Breast epithelium (tissue), 4 donors: ENCODE measurements at regions not wholly inside any gene's neighbourhood (a gene's known extent, or its start where the extent isn't known, plus 50 kb on each side); places are given as distances from the start of the nearest gene placed in this dataset.
"Not testable (repeated sequence)": the region's sequence is repeated elsewhere in the genome, so short reads cannot be mapped to it uniquely, and the experiment has no call there.

Source experiments
- DNase-seq, 2 donors: peaks; one replicate each; pipeline ENCODE4 v3.0.0-alpha.2; 2019; ENCODE audit warnings: low spot score in 2 of 2
- H3K27ac ChIP-seq, 2 donors: fragments of 200-600 bp; sonication (generic) in 1 of 2; one replicate each; pipeline ENCODE4 v1.5.1; 2016 to 2019; ENCODE audit warnings: mild to moderate bottlenecking in 1 of 2
- H3K27me3 ChIP-seq, 2 donors: fragments of 200-600 bp; sonication (generic) in 1 of 2; one replicate each; pipeline versions ENCODE4 v1.5.1 to v1.6.0; 2017 to 2019; ENCODE audit warnings: control low read depth in 1 of 2, mild to moderate bottlenecking in 1 of 2
- H3K36me3 ChIP-seq: fragments of 200-600 bp; one replicate; pipeline ENCODE4 v1.5.1; 2019
- H3K4me1 ChIP-seq, 2 donors: fragments of 200-600 bp; sonication (generic); one replicate each; pipeline ENCODE4 v1.5.1; 2016 to 2019; ENCODE audit warnings: control low read depth in 1 of 2
- H3K4me3 ChIP-seq, 3 donors: fragments of 200-600 bp; sonication (generic); 1 replicate in 2 of 3; 2 replicates in 1 of 3; pipeline ENCODE4 v1.5.1; 2016 to 2019; ENCODE audit warnings: mild to moderate bottlenecking in 3 of 3, moderate library complexity in 2 of 3
- H3K9me3 ChIP-seq, 2 donors: fragments of 200-600 bp; sonication (generic) in 1 of 2; one replicate each; pipeline ENCODE4 v1.5.1; 2016 to 2019; ENCODE audit warnings: control low read depth in 1 of 2
- POLR2A ChIP-seq: fragments of 450-650 bp; IDR thresholded peaks from one replicate; pipeline ENCODE4 v1.6.1; 2016; ENCODE audit warnings: antibody characterized with exemption, mild to moderate bottlenecking, moderate library complexity
- POLR2AphosphoS5 ChIP-seq, 3 donors: sonication (generic); formaldehyde crosslinking; IDR thresholded peaks; one replicate each; pipeline ENCODE4 v1.6.1; 2017; ENCODE audit warnings: antibody characterized with exemption in 3 of 3
- intact Hi-C: fragments of 100-400 bp; cut with DNase I; formaldehyde crosslinking; loops from one replicate; pipeline ENCODE4 v1.15.1; 2023; ENCODE audit warnings: low total_unique reads
- TF ChIP-seq, protein P1 (sequence below), 3 donors: fragments of 450-650 bp; IDR thresholded peaks; one replicate each; pipeline ENCODE4 v1.5.1; 2016 to 2017; ENCODE audit warnings: antibody characterized with exemption in 3 of 3, mild to moderate bottlenecking in 3 of 3, moderate library complexity in 3 of 3

DNA sequence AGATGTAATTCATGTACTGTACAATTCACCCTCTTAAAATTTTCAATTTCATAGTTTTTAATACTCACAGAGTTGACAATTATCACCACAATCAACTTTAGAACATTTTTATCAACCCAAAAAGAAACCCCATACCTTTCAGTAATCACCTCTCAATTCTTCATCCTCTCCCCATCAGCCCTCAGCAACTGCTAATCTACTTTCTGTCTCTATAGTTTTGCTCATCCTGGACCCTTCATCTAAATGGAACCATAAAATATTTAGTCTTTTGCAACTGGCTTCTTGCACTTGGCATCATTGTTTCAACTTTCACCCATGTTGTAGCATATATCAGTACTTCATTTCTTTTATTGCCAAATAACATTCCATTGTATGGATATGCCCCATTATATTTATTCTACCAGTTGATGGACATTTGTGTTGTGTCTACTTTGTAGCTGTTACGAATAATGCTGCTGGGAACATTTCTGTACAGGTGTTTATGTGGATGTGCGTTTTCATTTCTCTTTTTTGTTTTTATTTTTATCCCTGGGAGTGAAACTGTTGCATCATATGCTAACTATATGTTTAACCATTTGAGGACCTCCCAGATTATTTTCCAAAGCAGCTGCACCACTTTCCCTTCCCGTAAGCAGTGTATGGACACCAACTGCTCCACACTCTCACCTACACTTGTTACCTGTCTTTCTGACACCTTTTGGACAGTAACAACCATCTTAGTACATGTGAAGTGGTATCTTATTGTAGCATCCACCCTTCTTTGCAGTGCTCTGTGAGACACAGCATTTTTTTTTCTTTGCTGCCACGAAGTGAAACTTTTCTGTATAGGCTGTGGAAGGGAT lies 65.4 kb upstream of the APBB1IP start:
- Histone ChIP-seq H3K27ac (no peak overlapping the region), H3K4me1 (no peaks in the 10 kb centered on the region), H3K4me3 (no peak overlapping the region), H3K27me3 (no peaks in the 10 kb centered on the region), H3K9me3 (no peaks in the 10 kb centered on the region), H3K36me3 (no peaks in the 10 kb centered on the region)
- intact Hi-C loops = no loop called here
- DNase-seq = no peak
- TF ChIP-seq, protein P1, sequence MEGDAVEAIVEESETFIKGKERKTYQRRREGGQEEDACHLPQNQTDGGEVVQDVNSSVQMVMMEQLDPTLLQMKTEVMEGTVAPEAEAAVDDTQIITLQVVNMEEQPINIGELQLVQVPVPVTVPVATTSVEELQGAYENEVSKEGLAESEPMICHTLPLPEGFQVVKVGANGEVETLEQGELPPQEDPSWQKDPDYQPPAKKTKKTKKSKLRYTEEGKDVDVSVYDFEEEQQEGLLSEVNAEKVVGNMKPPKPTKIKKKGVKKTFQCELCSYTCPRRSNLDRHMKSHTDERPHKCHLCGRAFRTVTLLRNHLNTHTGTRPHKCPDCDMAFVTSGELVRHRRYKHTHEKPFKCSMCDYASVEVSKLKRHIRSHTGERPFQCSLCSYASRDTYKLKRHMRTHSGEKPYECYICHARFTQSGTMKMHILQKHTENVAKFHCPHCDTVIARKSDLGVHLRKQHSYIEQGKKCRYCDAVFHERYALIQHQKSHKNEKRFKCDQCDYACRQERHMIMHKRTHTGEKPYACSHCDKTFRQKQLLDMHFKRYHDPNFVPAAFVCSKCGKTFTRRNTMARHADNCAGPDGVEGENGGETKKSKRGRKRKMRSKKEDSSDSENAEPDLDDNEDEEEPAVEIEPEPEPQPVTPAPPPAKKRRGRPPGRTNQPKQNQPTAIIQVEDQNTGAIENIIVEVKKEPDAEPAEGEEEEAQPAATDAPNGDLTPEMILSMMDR (IDR thresholded peaks at IDR 0.05) = no peak
- TF ChIP-seq POLR2A (no peak), POLR2AphosphoS5 (IDR thresholded peaks at IDR 0.05) (no peak)

DNA sequence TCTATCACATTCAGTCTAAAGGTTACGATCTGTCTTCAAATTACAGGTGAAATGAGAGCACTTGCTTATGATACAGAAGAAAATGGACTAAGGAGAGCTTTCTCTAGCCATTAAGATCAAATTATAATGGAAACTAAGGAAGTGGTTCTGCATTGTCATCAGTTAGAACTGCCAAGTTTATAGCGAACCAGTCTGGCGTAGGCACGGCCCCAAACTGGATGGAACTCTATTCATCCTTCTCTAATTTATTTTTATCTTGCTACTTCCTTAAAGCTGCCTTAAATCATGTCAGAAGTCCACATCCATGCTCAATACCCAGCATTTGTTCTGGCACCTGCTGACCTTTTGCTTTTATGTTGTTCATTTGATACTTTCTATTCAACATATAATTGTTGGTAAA lies 63.7 kb upstream of the APBB1IP start:
- no peaks in the 10 kb centered on the region for H3K9me3 ChIP-seq
- DNase-seq = no peak

DNA sequence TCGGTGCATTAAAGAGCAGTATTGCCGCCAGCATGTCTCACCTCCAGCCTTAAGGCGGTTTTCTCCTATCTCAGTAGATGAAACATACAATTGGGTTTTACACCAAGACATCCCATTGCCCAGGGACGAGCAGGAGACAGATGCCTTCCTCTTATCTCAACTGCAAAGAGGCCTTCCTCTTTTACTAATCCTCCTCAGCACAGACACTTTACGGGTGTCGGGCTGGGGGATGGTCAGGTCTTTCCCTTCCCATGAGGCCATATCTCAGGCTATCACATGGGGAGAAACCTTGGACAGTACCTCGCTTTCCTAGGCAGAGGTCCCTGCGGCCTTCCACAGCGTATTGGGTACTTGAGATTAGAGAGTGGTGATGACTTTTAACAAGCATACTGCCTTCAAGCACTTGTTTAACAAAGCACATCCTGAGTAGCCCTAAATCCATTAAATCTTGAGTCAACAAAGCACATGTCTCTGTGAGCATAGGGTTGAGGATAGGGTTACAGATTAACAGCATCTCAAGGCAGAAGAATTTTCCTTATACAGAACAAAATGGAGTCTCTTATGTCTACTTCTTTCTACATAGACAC lies 60.8 kb upstream of the APBB1IP start:
- H3K4me1 ChIP-seq, H3K27me3 ChIP-seq, intact Hi-C loops, H3K4me3 ChIP-seq, H3K27ac ChIP-seq, H3K9me3 ChIP-seq, DNase-seq, H3K36me3 ChIP-seq: not testable (repeated sequence)

More for the DNA sequence above, 63.7 kb upstream of the APBB1IP start:
- Histone ChIP-seq H3K4me1 (no peaks in the 10 kb centered on the region), H3K4me3 (no peak overlapping the region), H3K27ac (no peak overlapping the region), H3K36me3 (no peaks in the 10 kb centered on the region), H3K27me3 (no peaks in the 10 kb centered on the region)
- TF ChIP-seq POLR2AphosphoS5 (IDR thresholded peaks at IDR 0.05) (no peak), POLR2A (no peak)
- TF ChIP-seq, protein P1 (IDR thresholded peaks at IDR 0.05) = no peak
- intact Hi-C loops = no loop called here

DNA sequence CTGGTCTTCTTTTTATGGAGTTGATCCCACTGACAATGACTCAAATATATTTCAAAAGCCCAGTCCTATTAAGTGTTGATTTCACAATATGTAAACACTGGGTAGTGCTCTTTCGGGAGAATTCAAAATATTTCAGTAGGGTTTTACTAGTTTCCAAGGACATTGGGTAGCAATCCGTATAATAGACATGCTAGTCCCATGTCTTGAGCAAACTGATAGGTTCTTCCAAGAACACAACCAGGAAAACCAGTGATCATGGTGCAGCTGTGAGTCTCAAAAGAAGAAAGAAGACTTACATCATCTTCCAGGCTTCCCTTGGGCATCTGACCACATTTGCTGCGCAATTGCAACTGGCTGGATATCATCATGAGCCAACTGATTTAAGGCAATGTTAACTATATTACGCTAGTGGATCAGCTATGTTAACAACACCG lies 59.3 kb upstream of the APBB1IP start:
- TF ChIP-seq POLR2AphosphoS5 (IDR thresholded peaks at IDR 0.05) = no peak
- no peak for TF ChIP-seq POLR2A
- Histone ChIP-seq H3K4me1 (no peaks in the 10 kb centered on the region), H3K27me3 (no peaks in the 10 kb centered on the region), H3K36me3 (no peaks in the 10 kb centered on the region), H3K27ac (no peak overlapping the region), H3K9me3 (no peaks in the 10 kb centered on the region), H3K4me3 (no peak overlapping the region)
- DNase-seq = no peak
- intact Hi-C loops = no loop called here

DNA sequence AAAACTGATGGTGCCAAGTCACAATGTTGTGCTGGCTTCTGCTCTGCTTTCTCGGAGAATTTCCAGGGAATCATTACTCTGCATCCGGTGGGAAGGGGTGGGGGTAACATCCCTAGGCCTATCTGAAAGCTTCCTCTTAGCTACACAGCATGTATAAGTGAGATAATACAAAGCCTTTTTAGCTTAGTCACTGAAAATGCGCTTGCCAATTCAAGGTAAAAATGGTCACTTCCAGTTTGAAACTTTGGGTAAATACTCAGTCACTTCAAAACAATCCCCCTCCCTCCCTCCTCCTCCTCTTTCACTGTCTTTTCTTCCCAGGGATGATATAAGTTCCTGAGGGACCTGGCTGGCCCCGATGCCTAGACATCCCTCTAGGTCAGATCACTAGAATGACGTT lies 57.3 kb upstream of the APBB1IP start:
- no peaks in the 10 kb centered on the region for H3K36me3 ChIP-seq
- no peaks in the 10 kb centered on the region for H3K4me1 ChIP-seq
- H3K27ac ChIP-seq = no peak overlapping the region
- no peak overlapping the region for H3K4me3 ChIP-seq
- no peaks in the 10 kb centered on the region for H3K9me3 ChIP-seq
- H3K27me3 ChIP-seq = no peaks in the 10 kb centered on the region
- intact Hi-C loops = no loop called here
- TF ChIP-seq POLR2A = no peak
- no peak for DNase-seq

DNA sequence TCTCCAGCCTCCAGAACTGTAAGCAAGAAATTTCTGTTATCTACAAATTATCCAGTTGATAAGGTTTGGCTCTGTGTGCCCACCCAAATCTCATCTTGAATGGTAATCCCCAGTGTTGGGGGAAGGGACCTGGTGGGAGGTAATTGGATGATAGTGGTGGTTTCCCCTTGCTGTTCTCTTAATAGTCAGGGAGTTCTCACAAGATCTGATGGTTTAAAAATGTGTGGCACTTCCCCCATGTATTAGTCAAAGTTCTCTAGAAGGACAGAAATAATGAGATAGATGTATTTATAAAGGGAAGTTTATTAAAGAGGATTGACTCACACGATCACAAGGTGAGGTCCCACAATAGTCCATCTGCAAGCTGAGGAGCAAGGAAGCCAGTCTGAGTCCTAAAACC lies 56.2 kb upstream of the APBB1IP start:
- H3K9me3 ChIP-seq = no peaks in the 10 kb centered on the region
- H3K27ac ChIP-seq = no peak overlapping the region
- DNase-seq = no peak
- intact Hi-C loops = no loop called here
- no peaks in the 10 kb centered on the region for H3K36me3 ChIP-seq
- H3K4me3 ChIP-seq = no peak overlapping the region
- H3K4me1 ChIP-seq = no peaks in the 10 kb centered on the region
- TF ChIP-seq POLR2AphosphoS5 (IDR thresholded peaks at IDR 0.05) (no peak), POLR2A (no peak)
- TF ChIP-seq, protein P1 (IDR thresholded peaks at IDR 0.05) = no peak
- no peaks in the 10 kb centered on the region for H3K27me3 ChIP-seq
